Sigmoid colon (tissue), 3 donors: ENCODE measurements at regions not wholly inside any gene's neighbourhood (a gene's known extent, or its start where the extent isn't known, plus 50 kb on each side); places are given as distances from the start of the nearest gene placed in this dataset.

Source experiments
- CTCF ChIP-seq, 4 experiments: fragments of 450-650 bp in 3 of 4; fragments of 200-600 bp in 1 of 4; IDR thresholded peaks; one replicate each; pipeline ENCODE4 v1.5.1; 2016 to 2019; ENCODE audit warnings: antibody characterized with exemption in 4 of 4, mild to moderate bottlenecking in 3 of 4, moderate library complexity in 2 of 4
- POLR2A ChIP-seq, 2 donors: fragments of 450-650 bp; IDR thresholded peaks; one replicate each; pipeline ENCODE4 v1.6.1; 2016; ENCODE audit warnings: antibody characterized with exemption in 2 of 2, mild to moderate bottlenecking in 2 of 2, moderate library complexity in 2 of 2

GRCh38 chr1:232267092-232267836, 362.7 kb downstream of the SIPA1L2 start:
- TF ChIP-seq CTCF (IDR thresholded peaks at IDR 0.05) (no peak), POLR2A (IDR thresholded peaks at IDR 0.05) (no peak)
